H9 (cell line): ENCODE measurements at regions not wholly inside any gene's neighbourhood (a gene's known extent, or its start where the extent isn't known, plus 50 kb on each side); places are given as distances from the start of the nearest gene placed in this dataset.

Source experiments
- DNase-seq: peaks from one replicate; pipeline ENCODE4 v3.0.0-alpha.2; 2017
- H2AFZ ChIP-seq: one replicate; pipeline ENCODE4 v1.6.1; 2013; ENCODE audit warnings: mild to moderate bottlenecking, low read length, control low read depth, moderate library complexity
- H2AK5ac ChIP-seq: 2 replicates; pipeline ENCODE4 v1.6.1; 2013; ENCODE audit warnings: low read length, control low read depth, mixed read lengths; ENCODE audit not compliant: insufficient read length
- H2BK120ac ChIP-seq: one replicate; pipeline ENCODE4 v1.6.1; 2013; ENCODE audit warnings: low read depth, mild to moderate bottlenecking, low read length, control low read depth, inconsistent platforms; ENCODE audit not compliant: poor library complexity, severe bottlenecking
- H2BK12ac ChIP-seq: 2 replicates; pipeline ENCODE4 v1.6.1; 2013; ENCODE audit warnings: low read length, control low read depth, mixed read lengths, low read depth; ENCODE audit not compliant: insufficient read length
- H2BK15ac ChIP-seq: 2 replicates; pipeline ENCODE4 v1.6.1; 2013; ENCODE audit warnings: low read depth, low read length, control low read depth
- H2BK20ac ChIP-seq: one replicate; pipeline ENCODE4 v1.6.1; 2013; ENCODE audit warnings: low read depth, mild to moderate bottlenecking, low read length, control low read depth, inconsistent platforms; ENCODE audit not compliant: poor library complexity, severe bottlenecking
- H2BK5ac ChIP-seq: 2 replicates; pipeline ENCODE4 v1.6.1; 2013; ENCODE audit warnings: low read length, control low read depth, mixed read lengths; ENCODE audit not compliant: insufficient read length
- H3K14ac ChIP-seq: 2 replicates; pipeline ENCODE4 v1.6.1; 2013; ENCODE audit warnings: low read length, control low read depth; ENCODE audit not compliant: insufficient read depth
- H3K18ac ChIP-seq: 2 replicates; pipeline ENCODE4 v1.6.1; 2013; ENCODE audit warnings: low read depth, mild to moderate bottlenecking, mixed read lengths, low read length, control low read depth; ENCODE audit not compliant: insufficient read length
- H3K23ac ChIP-seq: 2 replicates; pipeline ENCODE4 v1.6.1; 2013; ENCODE audit warnings: low read length, control low read depth, mixed read lengths, low read depth; ENCODE audit not compliant: insufficient read length
- H3K23me2 ChIP-seq: 2 replicates; pipeline ENCODE4 v1.6.1; 2013; ENCODE audit warnings: low read depth, mild to moderate bottlenecking, mixed read lengths, low read length, control low read depth; ENCODE audit not compliant: insufficient read length, poor library complexity, severe bottlenecking
- H3K27ac ChIP-seq: 2 replicates; pipeline ENCODE4 v1.5.1; 2013; ENCODE audit warnings: low read length, control low read depth, mixed read lengths, low read depth; ENCODE audit not compliant: insufficient read length
- H3K27me3 ChIP-seq: 2 replicates; pipeline ENCODE4 v1.6.1; 2013; ENCODE audit warnings: low read length, control low read depth, inconsistent platforms; ENCODE audit not compliant: insufficient read depth
- H3K4ac ChIP-seq: 2 replicates; pipeline ENCODE4 v1.6.1; 2013; ENCODE audit warnings: low read depth, mild to moderate bottlenecking, control low read depth, inconsistent platforms, low read length, moderate library complexity
- H3K4me1 ChIP-seq: 2 replicates; pipeline ENCODE4 v1.6.1; 2013; ENCODE audit warnings: low read length, control low read depth, inconsistent platforms; ENCODE audit not compliant: insufficient read depth
- H3K4me2 ChIP-seq: 2 replicates; pipeline ENCODE4 v1.6.1; 2013; ENCODE audit warnings: low read length, control low read depth, mixed read lengths; ENCODE audit not compliant: insufficient read length, insufficient read depth
- H3K56ac ChIP-seq: 2 replicates; pipeline ENCODE4 v1.6.1; 2013; ENCODE audit warnings: low read depth, mild to moderate bottlenecking, mixed read lengths, low read length, control low read depth; ENCODE audit not compliant: insufficient read length
- H3K79me1 ChIP-seq: 2 replicates; pipeline ENCODE4 v1.6.1; 2013; ENCODE audit warnings: low read depth, mild to moderate bottlenecking, moderate library complexity, low read length, control low read depth, inconsistent platforms; ENCODE audit not compliant: insufficient read depth, poor library complexity, severe bottlenecking
- H3K79me2 ChIP-seq: 2 replicates; pipeline ENCODE4 v1.6.1; 2013; ENCODE audit warnings: low read length, control low read depth, inconsistent platforms; ENCODE audit not compliant: insufficient read depth
- H3K9ac ChIP-seq: 2 replicates; pipeline ENCODE4 v1.6.1; 2013; ENCODE audit warnings: low read length, control low read depth, mixed read lengths; ENCODE audit not compliant: insufficient read length; ENCODE audit errors: extremely low read depth
- H3K9me3 ChIP-seq: one replicate; pipeline ENCODE4 v1.6.1; 2013; ENCODE audit warnings: low read depth, low read length, inconsistent platforms; ENCODE audit not compliant: control insufficient read depth
- H3T11ph ChIP-seq: one replicate; pipeline ENCODE4 v1.6.1; 2013; ENCODE audit warnings: mild to moderate bottlenecking, low read length, control low read depth, inconsistent platforms
- H4K20me1 ChIP-seq: one replicate; pipeline ENCODE4 v1.6.1; 2013; ENCODE audit not compliant: control insufficient read depth, insufficient read length, insufficient read depth
- H4K5ac ChIP-seq: 2 replicates; pipeline ENCODE4 v1.6.1; 2013; ENCODE audit warnings: low read depth, mild to moderate bottlenecking, mixed read lengths, low read length, control low read depth; ENCODE audit not compliant: insufficient read length
- H4K8ac ChIP-seq: replicated peaks from 2 replicates; pipeline ENCODE4 v1.6.1; 2013; ENCODE audit warnings: low read length, control low read depth, mixed read lengths, low read depth; ENCODE audit not compliant: insufficient read length
- H4K91ac ChIP-seq: 2 replicates; pipeline ENCODE4 v1.6.1; 2013; ENCODE audit warnings: low read depth, mild to moderate bottlenecking, moderate library complexity, mixed read lengths, low read length, control low read depth; ENCODE audit not compliant: insufficient read length
- H3K27ac Mint-ChIP-seq, 3 experiments: 2 replicates in 2 of 3; 3 replicates in 1 of 3; pipeline ENCODE4 v1.8.0; 2020 to 2021; ENCODE audit warnings: mixed read lengths in 3 of 3, mild to moderate bottlenecking in 1 of 3, moderate library complexity in 1 of 3
- H3K27me3 Mint-ChIP-seq: 2 replicates; pipeline ENCODE4 v1.8.0; 2021; ENCODE audit warnings: low read depth, mild to moderate bottlenecking, moderate library complexity, mixed read lengths
- H3K36me3 Mint-ChIP-seq, 3 experiments: 2 replicates in 2 of 3; 3 replicates in 1 of 3; pipeline ENCODE4 v1.8.0; 2020 to 2021; ENCODE audit warnings: low read depth in 3 of 3, mixed read lengths in 3 of 3; ENCODE audit not compliant: insufficient read depth in 1 of 3
- H3K4me1 Mint-ChIP-seq, 2 experiments: 2 replicates each; pipeline ENCODE4 v1.8.0; 2020; ENCODE audit warnings: mixed read lengths in 2 of 2
- H3K4me3 Mint-ChIP-seq, 2 experiments: 2 replicates in 1 of 2; 3 replicates in 1 of 2; pipeline ENCODE4 v1.8.0; 2020 to 2021; ENCODE audit warnings: mild to moderate bottlenecking in 2 of 2, mixed read lengths in 2 of 2, moderate library complexity in 1 of 2
- H3K9me3 Mint-ChIP-seq, 2 experiments: 2 replicates in 1 of 2; 3 replicates in 1 of 2; pipeline ENCODE4 v1.8.0; 2020; ENCODE audit warnings: mild to moderate bottlenecking in 2 of 2, mixed read lengths in 2 of 2, moderate library complexity in 1 of 2
- CTCF ChIP-seq: fragments of 200-600 bp; sonication (generic); conservative IDR thresholded peaks from 3 replicates; pipeline ENCODE4 v1.8.0; 2021; ENCODE audit warnings: antibody characterized with exemption, mild to moderate bottlenecking
- WGBS: extraction: QIAGEN DNeasy Blood & Tissue Kit; methylation state at CpG from one replicate; pipeline ENCODE4 v1.1.7; 2013; ENCODE audit warnings: missing lambda C conversion rate, low lambda C conversion rate, mixed read lengths; ENCODE audit not compliant: insufficient read length; ENCODE audit errors: extremely low coverage; 5-methylcytosine and 5-hydroxymethylcytosine counted together

DNA sequence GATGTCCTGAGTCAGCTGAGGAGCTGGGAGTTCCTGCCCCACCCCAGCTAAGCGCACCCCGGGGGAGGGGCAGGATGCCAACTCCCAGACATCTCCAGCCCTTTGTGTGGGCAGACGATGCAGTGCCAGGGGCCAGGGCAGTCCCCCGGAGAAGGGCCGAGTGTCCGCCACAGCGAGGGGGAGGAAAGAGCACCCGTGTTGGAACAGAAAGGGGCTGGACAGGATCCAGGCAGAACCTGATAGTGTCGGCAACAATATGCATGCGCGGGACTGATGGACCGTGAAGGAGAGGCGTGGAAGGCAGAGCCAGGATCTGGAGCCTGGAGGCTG is 1434.7 kb downstream of the BRD1 start:
- no peak overlapping the region for H2BK15ac ChIP-seq
- H3K18ac ChIP-seq, result no peak overlapping the region
- H2BK12ac ChIP-seq, result no peak overlapping the region
- no peaks in the 10 kb centered on the region for H3K9me3 ChIP-seq
- Mint-ChIP-seq H3K4me1 (peaks cover 17 to 18% of the 10 kb centered on the region in 2 experiments), H3K9me3 (no peaks in the 10 kb centered on the region), H3K27me3 (peaks cover 16% of the 10 kb centered on the region), H3K27ac (no peak overlapping the region), H3K4me3 (no peak overlapping the region; a peak in 2 of 5 replicates), H3K36me3 (no peaks in the 10 kb centered on the region)
- no peak overlapping the region for H3K4me2 ChIP-seq
- no peak overlapping the region for H3K4ac ChIP-seq
- no peaks in the 10 kb centered on the region for H3K27me3 ChIP-seq
- WGBS, result no CpG with 5 or more reads among the region's 13 CpGs
- no peak overlapping the region for H4K91ac ChIP-seq
- no peak overlapping the region for H4K5ac ChIP-seq
- H2AK5ac ChIP-seq, result no peak overlapping the region
- H2BK120ac ChIP-seq, result no peak overlapping the region
- H4K8ac ChIP-seq, result no peak overlapping the region
- H3K23me2 ChIP-seq, result peaks cover 3% of the 10 kb centered on the region
- peak overlapping the region; percentile 24; the same call in 1 of the 2 replicates for H3K14ac ChIP-seq
- H2BK5ac ChIP-seq, result no peak overlapping the region
- no peak for DNase-seq
- no peaks in the 10 kb centered on the region for H3K79me1 ChIP-seq
- H3K27ac ChIP-seq, result no peak overlapping the region
- no peak overlapping the region for H2BK20ac ChIP-seq
- H2AFZ ChIP-seq, result no peak overlapping the region
- no peak overlapping the region for H3K9ac ChIP-seq
- H3K4me1 ChIP-seq, result no peaks in the 10 kb centered on the region
- no peak overlapping the region for H3K56ac ChIP-seq
- no peaks in the 10 kb centered on the region for H4K20me1 ChIP-seq
- no peaks in the 10 kb centered on the region for H3K79me2 ChIP-seq
- H3T11ph ChIP-seq, result no peak overlapping the region
- H3K23ac ChIP-seq, result no peak overlapping the region
- no peak for TF ChIP-seq CTCF
